Upper lobe of right lung (tissue), 1 donor: ENCODE measurements at regions not wholly inside any gene's neighbourhood (a gene's known extent, or its start where the extent isn't known, plus 50 kb on each side); places are given as distances from the start of the nearest gene placed in this dataset.

Source experiments
- ATAC-seq: fragments of 200-7000 bp; cut with Tn5 transposase; one replicate; pipeline ENCODE4 v1.9.1; 2020; ENCODE audit warnings: mild to moderate bottlenecking, moderate library complexity
- DNase-seq: peaks from one replicate; pipeline ENCODE4 v3.0.0-alpha.2; 2020
- H3K27ac ChIP-seq: fragments of 200-600 bp; one replicate; pipeline ENCODE4 v1.8.0; 2022
- H3K27me3 ChIP-seq: fragments of 200-600 bp; one replicate; pipeline ENCODE4 v1.8.0; 2022; ENCODE audit warnings: mild to moderate bottlenecking
- H3K36me3 ChIP-seq: fragments of 200-600 bp; one replicate; pipeline ENCODE4 v1.8.0; 2022
- H3K4me1 ChIP-seq: fragments of 200-600 bp; one replicate; pipeline ENCODE4 v1.8.0; 2022
- H3K4me3 ChIP-seq: fragments of 200-600 bp; one replicate; pipeline ENCODE4 v1.8.0; 2022; ENCODE audit warnings: mild to moderate bottlenecking
- H3K9me3 ChIP-seq: fragments of 200-600 bp; one replicate; pipeline ENCODE4 v1.8.0; 2022
- intact Hi-C: fragments of 100-400 bp; cut with DNase I; formaldehyde crosslinking; loops from one replicate; pipeline ENCODE4 v1.11.0; 2022
- TF ChIP-seq, protein P1 (sequence below): fragments of 200-600 bp; IDR thresholded peaks from one replicate; pipeline ENCODE4 v1.8.0; 2022; ENCODE audit warnings: antibody characterized with exemption
- donor health status: DM: no; HTN: yes; CAD: no; lungs with severe emphysema.

DNA sequence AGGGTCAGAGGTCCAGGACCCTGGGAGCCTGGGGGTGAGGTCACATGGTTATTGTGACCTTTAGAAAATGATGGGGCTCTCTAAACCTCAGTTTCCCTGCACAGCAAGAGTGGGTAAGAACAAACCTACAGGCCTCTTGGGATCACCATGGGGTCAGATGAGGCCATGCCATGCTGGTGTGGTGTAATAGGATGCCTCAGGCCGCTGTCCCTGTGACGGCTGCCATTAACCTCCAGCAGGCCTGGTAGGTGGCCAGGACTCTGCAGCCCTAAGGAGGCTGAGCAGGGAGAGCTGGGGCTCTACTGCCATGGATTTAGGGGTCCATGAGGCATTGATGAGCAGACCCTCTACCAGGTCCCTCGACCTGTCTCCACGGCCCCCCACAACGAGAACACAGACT is 265.5 kb downstream of the CTTN start:
- H3K4me3 ChIP-seq, result no peak overlapping the region
- DNase-seq (no peak), ATAC-seq (no peak)
- H3K36me3 ChIP-seq, result no peaks in the 10 kb centered on the region
- TF ChIP-seq, protein P1, sequence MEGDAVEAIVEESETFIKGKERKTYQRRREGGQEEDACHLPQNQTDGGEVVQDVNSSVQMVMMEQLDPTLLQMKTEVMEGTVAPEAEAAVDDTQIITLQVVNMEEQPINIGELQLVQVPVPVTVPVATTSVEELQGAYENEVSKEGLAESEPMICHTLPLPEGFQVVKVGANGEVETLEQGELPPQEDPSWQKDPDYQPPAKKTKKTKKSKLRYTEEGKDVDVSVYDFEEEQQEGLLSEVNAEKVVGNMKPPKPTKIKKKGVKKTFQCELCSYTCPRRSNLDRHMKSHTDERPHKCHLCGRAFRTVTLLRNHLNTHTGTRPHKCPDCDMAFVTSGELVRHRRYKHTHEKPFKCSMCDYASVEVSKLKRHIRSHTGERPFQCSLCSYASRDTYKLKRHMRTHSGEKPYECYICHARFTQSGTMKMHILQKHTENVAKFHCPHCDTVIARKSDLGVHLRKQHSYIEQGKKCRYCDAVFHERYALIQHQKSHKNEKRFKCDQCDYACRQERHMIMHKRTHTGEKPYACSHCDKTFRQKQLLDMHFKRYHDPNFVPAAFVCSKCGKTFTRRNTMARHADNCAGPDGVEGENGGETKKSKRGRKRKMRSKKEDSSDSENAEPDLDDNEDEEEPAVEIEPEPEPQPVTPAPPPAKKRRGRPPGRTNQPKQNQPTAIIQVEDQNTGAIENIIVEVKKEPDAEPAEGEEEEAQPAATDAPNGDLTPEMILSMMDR, result no peak
- no peaks in the 10 kb centered on the region for H3K4me1 ChIP-seq
- no peak overlapping the region for H3K27ac ChIP-seq
- intact Hi-C loops, result no loop called here
- peaks cover 41% of the 10 kb centered on the region for H3K27me3 ChIP-seq
- H3K9me3 ChIP-seq, result no peaks in the 10 kb centered on the region

DNA sequence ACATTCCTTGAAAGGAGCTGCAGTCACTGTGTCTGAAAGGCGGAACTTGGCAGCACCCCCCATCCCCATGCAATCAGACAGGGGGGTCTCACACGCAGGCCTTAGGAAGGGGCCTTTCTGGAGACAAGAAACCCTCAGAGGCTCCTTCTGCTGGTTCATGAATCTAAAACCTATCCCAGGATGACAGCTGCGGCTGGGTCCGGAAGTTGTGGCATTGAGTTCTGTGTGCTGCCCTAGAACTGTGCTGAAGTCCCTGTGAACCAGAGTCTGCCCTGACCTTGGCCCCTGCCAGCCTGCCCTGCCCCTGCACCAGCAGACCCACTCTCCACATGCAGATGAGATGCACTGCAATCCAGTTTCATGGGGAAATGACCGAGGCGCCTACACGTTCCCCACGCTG is 268.0 kb downstream of the CTTN start:
- no peak for DNase-seq

DNA sequence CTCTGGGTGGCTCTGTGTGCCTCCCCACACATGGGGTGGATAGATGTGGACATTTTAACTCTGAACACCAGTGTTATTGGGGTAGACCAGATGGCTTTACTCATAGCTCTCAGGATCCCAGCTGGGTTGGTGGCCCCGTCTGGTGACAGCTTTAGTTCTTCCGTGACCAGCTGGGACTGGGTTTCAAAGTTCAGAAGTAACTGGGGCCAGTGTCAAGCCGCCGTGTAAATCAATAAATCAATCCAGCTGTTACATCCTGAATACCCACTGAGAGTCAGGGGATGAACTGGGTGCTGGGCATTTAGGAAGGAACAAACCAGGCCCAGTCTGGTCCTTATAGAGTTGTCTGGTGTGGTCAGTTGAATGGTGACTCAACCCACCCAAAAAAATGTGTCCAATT is 269.4 kb downstream of the CTTN start:
- H3K27ac ChIP-seq, result no peak overlapping the region
- peaks cover 27% of the 10 kb centered on the region for H3K27me3 ChIP-seq
- TF ChIP-seq, protein P1, result no peak
- ATAC-seq (no peak), DNase-seq (no peak)
- no peak overlapping the region for H3K4me3 ChIP-seq
- H3K4me1 ChIP-seq, result no peaks in the 10 kb centered on the region
- H3K36me3 ChIP-seq, result no peaks in the 10 kb centered on the region
- no peaks in the 10 kb centered on the region for H3K9me3 ChIP-seq
- intact Hi-C loops, result no loop called here

More for the DNA sequence above, 268.0 kb downstream of the CTTN start:
- intact Hi-C loops, result no loop called here
- Histone ChIP-seq H3K27ac (no peak overlapping the region), H3K36me3 (no peaks in the 10 kb centered on the region), H3K4me1 (no peaks in the 10 kb centered on the region), H3K27me3 (peaks cover 41% of the 10 kb centered on the region), H3K9me3 (no peaks in the 10 kb centered on the region), H3K4me3 (no peak overlapping the region)
- TF ChIP-seq, protein P1, result no peak
- no peak for ATAC-seq

DNA sequence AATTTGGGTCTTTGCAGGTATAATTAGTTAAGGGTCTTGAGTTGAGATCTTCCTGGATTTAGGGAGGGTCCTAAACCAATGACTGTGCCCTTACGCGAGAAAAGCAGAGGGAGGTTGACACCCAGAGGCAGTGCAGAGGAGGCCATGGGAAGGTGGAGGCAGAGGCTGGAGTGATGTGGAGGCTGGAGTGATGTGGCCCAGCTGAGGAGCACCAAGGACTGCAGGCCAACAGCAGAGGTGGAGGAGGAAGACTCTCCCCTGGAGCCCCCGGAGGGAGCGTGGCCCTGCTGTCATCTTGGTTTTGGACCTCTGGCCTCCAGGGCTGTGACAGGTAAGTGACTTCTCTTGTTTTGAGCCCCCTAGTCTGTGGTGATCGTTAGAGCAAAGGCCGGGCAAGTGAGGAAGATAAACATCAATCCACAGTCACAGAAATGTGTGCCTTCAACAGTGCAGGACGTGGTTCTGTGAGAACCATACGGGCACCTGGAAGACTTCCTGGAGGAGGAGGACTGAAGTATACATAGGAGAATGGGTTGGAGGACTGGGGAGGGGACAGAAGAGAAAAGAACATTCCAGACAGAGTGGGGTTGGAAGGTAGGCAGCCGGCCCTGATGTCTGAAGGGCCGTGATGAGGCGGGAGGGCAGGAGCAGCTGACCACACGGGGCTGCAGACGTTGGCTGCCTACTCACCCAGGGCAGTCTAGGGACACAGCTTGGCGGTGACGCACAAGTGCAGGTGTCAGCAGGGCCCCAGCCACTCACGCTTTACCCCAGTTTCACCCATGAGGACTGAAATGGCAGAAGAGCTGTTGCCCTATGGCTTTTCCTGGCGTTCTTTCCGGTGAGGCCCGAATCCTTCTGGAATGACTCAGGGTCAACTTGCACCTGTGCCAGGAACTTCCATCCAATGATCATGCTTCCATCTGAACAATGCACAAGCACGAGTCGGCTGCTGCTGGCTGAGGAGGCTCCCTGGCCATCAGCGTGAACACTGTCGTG is 270.2 kb downstream of the CTTN start:
- Histone ChIP-seq H3K36me3 (no peaks in the 10 kb centered on the region), H3K4me1 (no peaks in the 10 kb centered on the region), H3K9me3 (no peaks in the 10 kb centered on the region), H3K4me3 (no peak overlapping the region), H3K27ac (no peak overlapping the region), H3K27me3 (peaks cover 20% of the 10 kb centered on the region)
- intact Hi-C loops, result no loop called here
- DNase-seq (no peak), ATAC-seq (no peak)
- TF ChIP-seq, protein P1, result no peak

DNA sequence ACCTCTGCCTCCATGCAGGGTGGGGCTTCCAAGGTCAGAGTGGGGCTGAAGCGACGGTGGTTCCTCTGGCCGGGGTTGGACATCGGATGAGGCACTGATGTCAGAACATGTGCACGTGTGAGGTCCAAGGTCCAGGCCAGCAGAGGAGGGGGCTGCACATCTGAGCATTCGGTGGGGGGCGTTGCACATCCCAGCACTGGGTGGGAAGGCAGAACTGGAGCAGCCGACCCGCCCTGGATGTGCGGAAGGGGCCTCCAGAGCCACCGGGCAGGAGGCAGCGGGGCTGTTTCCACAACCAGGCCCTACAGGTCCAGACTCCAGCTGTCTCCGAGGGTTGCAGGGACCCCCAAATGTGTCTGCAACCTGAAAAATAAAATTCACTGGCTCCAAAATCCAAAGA is 271.0 kb downstream of the CTTN start:
- Histone ChIP-seq H3K9me3 (no peaks in the 10 kb centered on the region), H3K27me3 (peaks cover 12% of the 10 kb centered on the region), H3K4me1 (no peaks in the 10 kb centered on the region), H3K27ac (no peak overlapping the region), H3K36me3 (no peaks in the 10 kb centered on the region), H3K4me3 (no peak overlapping the region)
- TF ChIP-seq, protein P1, result no peak
- intact Hi-C loops, result no loop called here
- ATAC-seq, result no peak
- no peak for DNase-seq
